ENCODE measurements at regions not wholly inside any gene's neighbourhood (a gene's known extent, or its start where the extent isn't known, plus 50 kb on each side); places are given as distances from the start of the nearest gene placed in this dataset.

- no peak for DNase-seq
- no peaks in the 10 kb centered on the region for H3K27me3 ChIP-seq (replicated peaks; ENCODE audit: insufficient read depth, low read length)
- no peaks in the 10 kb centered on the region for H3K36me3 ChIP-seq (replicated peaks; ENCODE audit: insufficient read depth, low read length)
- H3K4me3 ChIP-seq (ENCODE audit: low read length): no peak overlapping the region
- H2AFZ ChIP-seq (ENCODE audit: low read length): no peak overlapping the region
- H3K4me1 ChIP-seq (ENCODE audit: low read length): no peaks in the 10 kb centered on the region
- H4K20me1 ChIP-seq (ENCODE audit: insufficient read depth, low read length): no peaks in the 10 kb centered on the region
- no peaks in the 10 kb centered on the region for H3K9me2 ChIP-seq (replicated peaks; ENCODE audit: insufficient read depth, low read length)
- no peaks in the 10 kb centered on the region for H3K79me2 ChIP-seq (ENCODE audit: low read length)
- H3K4me2 ChIP-seq (ENCODE audit: low read depth, low read length): no peak overlapping the region
- no peak for TF ChIP-seq CTCF (IDR thresholded peaks at IDR 0.05; ENCODE audit: low read length)
- no peak for TF ChIP-seq EZH2 (optimal IDR thresholded peaks at IDR 0.05; ENCODE audit: low read depth, low read length)
- TF ChIP-seq EZH2phosphoT487 (IDR thresholded peaks at IDR 0.05; ENCODE audit: low read length): no peak
- no peak overlapping the region for H3K27ac ChIP-seq (ENCODE audit: low read length)
- no peak overlapping the region for H3K9ac ChIP-seq (ENCODE audit: low read length)
- H3K9me3 ChIP-seq (replicated peaks; ENCODE audit: insufficient read depth, low read length): no peaks in the 10 kb centered on the region
- no peaks in the 10 kb centered on the region for H3F3A ChIP-seq (ENCODE audit: insufficient read depth, low read length)
Observed at GRCh38 chr12:20268771-20269170, 99.6 kb upstream of the PDE3A start.

GRCh38 chr12:20269337-20270067, 98.8 kb upstream of the PDE3A start:
- no peak overlapping the region for H3K9ac ChIP-seq (ENCODE audit: low read length)
- H4K20me1 ChIP-seq (ENCODE audit: insufficient read depth, low read length): no peaks in the 10 kb centered on the region
- no peak overlapping the region for H3K4me3 ChIP-seq (ENCODE audit: low read length)
- H3K4me1 ChIP-seq (ENCODE audit: low read length): no peaks in the 10 kb centered on the region
- no peak overlapping the region for H3K4me2 ChIP-seq (ENCODE audit: low read depth, low read length)
- TF ChIP-seq CTCF (IDR thresholded peaks at IDR 0.05; ENCODE audit: low read length) (no peak), EZH2 (optimal IDR thresholded peaks at IDR 0.05; ENCODE audit: low read depth, low read length) (no peak), EZH2phosphoT487 (IDR thresholded peaks at IDR 0.05; ENCODE audit: low read length) (no peak)
- H3F3A ChIP-seq (ENCODE audit: insufficient read depth, low read length): no peaks in the 10 kb centered on the region
- DNase-seq: no peak
- H3K27ac ChIP-seq (ENCODE audit: low read length): no peak overlapping the region
- H3K79me2 ChIP-seq (ENCODE audit: low read length): no peaks in the 10 kb centered on the region
- H3K9me2 ChIP-seq (replicated peaks; ENCODE audit: insufficient read depth, low read length): no peaks in the 10 kb centered on the region
- H3K36me3 ChIP-seq (replicated peaks; ENCODE audit: insufficient read depth, low read length): no peaks in the 10 kb centered on the region
- H3K9me3 ChIP-seq (replicated peaks; ENCODE audit: insufficient read depth, low read length): no peaks in the 10 kb centered on the region
- H2AFZ ChIP-seq (ENCODE audit: low read length): no peak overlapping the region
- H3K27me3 ChIP-seq (replicated peaks; ENCODE audit: insufficient read depth, low read length): no peaks in the 10 kb centered on the region

- no peaks in the 10 kb centered on the region for H3K36me3 ChIP-seq (replicated peaks; ENCODE audit: insufficient read depth, low read length)
- no peaks in the 10 kb centered on the region for H3K79me2 ChIP-seq (ENCODE audit: low read length)
- no peak overlapping the region for H2AFZ ChIP-seq (ENCODE audit: low read length)
- no peak overlapping the region for H3K9ac ChIP-seq (ENCODE audit: low read length)
- H3K27ac ChIP-seq (ENCODE audit: low read length): no peak overlapping the region
- DNase-seq: no peak
- H3K4me3 ChIP-seq (ENCODE audit: low read length): no peak overlapping the region
- no peaks in the 10 kb centered on the region for H3F3A ChIP-seq (ENCODE audit: insufficient read depth, low read length)
- no peaks in the 10 kb centered on the region for H3K4me1 ChIP-seq (ENCODE audit: low read length)
- H3K27me3 ChIP-seq (replicated peaks; ENCODE audit: insufficient read depth, low read length): no peaks in the 10 kb centered on the region
- H3K9me2 ChIP-seq (replicated peaks; ENCODE audit: insufficient read depth, low read length): no peaks in the 10 kb centered on the region
- H3K9me3 ChIP-seq (replicated peaks; ENCODE audit: insufficient read depth, low read length): no peaks in the 10 kb centered on the region
- H4K20me1 ChIP-seq (ENCODE audit: insufficient read depth, low read length): no peaks in the 10 kb centered on the region
- H3K4me2 ChIP-seq (ENCODE audit: low read depth, low read length): no peak overlapping the region
- TF ChIP-seq EZH2phosphoT487 (IDR thresholded peaks at IDR 0.05; ENCODE audit: low read length): no peak
- no peak for TF ChIP-seq EZH2 (optimal IDR thresholded peaks at IDR 0.05; ENCODE audit: low read depth, low read length)
- TF ChIP-seq CTCF (IDR thresholded peaks at IDR 0.05; ENCODE audit: low read length): no peak
Observed at GRCh38 chr12:20270557-20270956, 97.8 kb upstream of the PDE3A start.
